GM12878 (cell line): ENCODE measurements at regions not wholly inside any gene's neighbourhood (a gene's known extent, or its start where the extent isn't known, plus 50 kb on each side); places are given as distances from the start of the nearest gene placed in this dataset.

Experiments
- CTCF ChIP-seq, 3 experiments: IDR thresholded peaks in 2 of 3; conservative IDR thresholded peaks in 1 of 3; 2 replicates each; pipeline ENCODE4 v1.5.1; 2011; ENCODE audit warnings: low read depth in 3 of 3, low read length in 3 of 3, mild to moderate bottlenecking in 3 of 3, control low read depth in 2 of 3, moderate library complexity in 2 of 3, inconsistent platforms in 1 of 3, mixed read lengths in 1 of 3; ENCODE audit not compliant: control insufficient read depth in 2 of 3, insufficient read depth in 1 of 3; ENCODE audit errors: extremely low read depth in 1 of 3
- GABPA ChIP-seq: IDR thresholded peaks from 2 replicates; pipeline ENCODE4 v1.6.1; 2014; ENCODE audit warnings: antibody characterized with exemption, low read depth, mild to moderate bottlenecking, inconsistent platforms
- IRF4 ChIP-seq: IDR thresholded peaks from 2 replicates; pipeline ENCODE4 v1.6.1; 2011; ENCODE audit warnings: low read depth, low read length
- NR2C2 ChIP-seq: IDR thresholded peaks from 2 replicates; pipeline ENCODE4 v1.6.1; 2011; ENCODE audit warnings: borderline replicate concordance, low read depth; ENCODE audit not compliant: control insufficient read depth, insufficient read length
- PKNOX1 ChIP-seq: fragments of 450-650 bp; IDR thresholded peaks from 2 replicates; pipeline ENCODE4 v1.6.1; 2016; ENCODE audit warnings: mild to moderate bottlenecking
- PML ChIP-seq: IDR thresholded peaks from 2 replicates; pipeline ENCODE4 v1.6.1; 2012; ENCODE audit warnings: low read length, inconsistent platforms
- PRDM15 ChIP-seq: fragments of 450-650 bp; formaldehyde crosslinking; IDR thresholded peaks from 2 replicates; pipeline ENCODE4 v1.4.0; 2020; ENCODE audit warnings: mild to moderate bottlenecking, moderate library complexity
- RAD21 ChIP-seq: IDR thresholded peaks from 2 replicates; pipeline ENCODE4 v1.6.1; 2011; ENCODE audit warnings: mild to moderate bottlenecking, low read depth, low read length, moderate library complexity; ENCODE audit not compliant: insufficient read depth
- RELB ChIP-seq: fragments of 450-650 bp; IDR thresholded peaks from 2 replicates; pipeline ENCODE4 v1.6.1; 2017; ENCODE audit warnings: low read depth, mild to moderate bottlenecking, moderate library complexity
- REST ChIP-seq: IDR thresholded peaks from 2 replicates; pipeline ENCODE4 v1.6.1; 2012; ENCODE audit warnings: mild to moderate bottlenecking, low read depth, low read length
- SIX5 ChIP-seq: IDR thresholded peaks from 2 replicates; pipeline ENCODE4 v1.6.1; 2011; ENCODE audit warnings: mild to moderate bottlenecking, low read depth, low read length, moderate library complexity; ENCODE audit not compliant: severe bottlenecking
- ZNF274 ChIP-seq: IDR thresholded peaks from one replicate; pipeline ENCODE4 v1.8.0; 2011; ENCODE audit not compliant: insufficient read length, insufficient read depth
- ZNF687 ChIP-seq: fragments of 450-650 bp; IDR thresholded peaks from 2 replicates; pipeline ENCODE4 v1.6.1; 2017; ENCODE audit warnings: mild to moderate bottlenecking, moderate library complexity

GRCh38 chr2:64807417-64807816, 153.7 kb upstream of the SERTAD2 start (continued):
- no peak for TF ChIP-seq ZNF687
- peak; percentile 79 for TF ChIP-seq PKNOX1
- TF ChIP-seq GABPA = no peak
- TF ChIP-seq NR2C2 = no peak
- TF ChIP-seq PML = no peak
- no peak for TF ChIP-seq SIX5
- TF ChIP-seq ZNF274 = no peak
- TF ChIP-seq PRDM15 (CRISPR knock-in tag) = no peak
- TF ChIP-seq CTCF (IDR thresholded peaks at IDR 0.05 in 2 of 3, conservative IDR thresholded peaks at IDR 0.05 in 1 of 3; ENCODE audit: control insufficient read depth in 2 of 3, extremely low read depth in 1 of 3, insufficient read depth in 1 of 3, low read depth in 3 of 3, low read length in 3 of 3) = no peak
- peak; percentile 66; the same call in 1 of the 2 replicates for TF ChIP-seq IRF4
- TF ChIP-seq REST = no peak
- no peak for TF ChIP-seq RELB
- peak; percentile 21; the same call in 1 of the 2 replicates for TF ChIP-seq RAD21
